ENCODE measurements at regions not wholly inside any gene's neighbourhood (a gene's known extent, or its start where the extent isn't known, plus 50 kb on each side); places are given as distances from the start of the nearest gene placed in this dataset.

- TF ChIP-seq EZH2 (IDR thresholded peaks at IDR 0.05; ENCODE audit: low read depth): no peak
- TF ChIP-seq CTCF (conservative IDR thresholded peaks at IDR 0.05): peak; percentile 47; the same call in 1 of the 2 replicates
Measured at GRCh38 chr1:195886000-195886399, 722.2 kb downstream of the KCNT2 start.

Measured in PC-9 (cell line).